Esophagus muscularis mucosa (tissue), 3 donors: ENCODE measurements at regions not wholly inside any gene's neighbourhood (a gene's known extent, or its start where the extent isn't known, plus 50 kb on each side); places are given as distances from the start of the nearest gene placed in this dataset.

Experiments
- CTCF ChIP-seq, 3 experiments: fragments of 200-600 bp in 2 of 3; fragments of 450-650 bp in 1 of 3; sonication (generic) in 2 of 3; IDR thresholded peaks; one replicate each; pipeline ENCODE4 v1.5.1; 2017 to 2019; ENCODE audit warnings: antibody characterized with exemption in 3 of 3, mild to moderate bottlenecking in 2 of 3, moderate library complexity in 1 of 3
- POLR2A ChIP-seq: fragments of 450-650 bp; IDR thresholded peaks from one replicate; pipeline ENCODE4 v1.6.1; 2017; ENCODE audit warnings: antibody characterized with exemption, moderate library complexity, mild to moderate bottlenecking, low read depth

GRCh38 chr13:90999401-90999800 is 348.1 kb upstream of the MIR17HG start:
- TF ChIP-seq CTCF (IDR thresholded peaks at IDR 0.05) (no peak), POLR2A (no peak)
